Activated naive CD4-positive, alpha-beta T cell treated with anti-CD3 and anti-CD28 coated beads for 36 hours (primary cell): ENCODE measurements at regions not wholly inside any gene's neighbourhood (a gene's known extent, or its start where the extent isn't known, plus 50 kb on each side); places are given as distances from the start of the nearest gene placed in this dataset.
A peak's percentile ranks its signal among the peaks of the same experiment; 100 is the strongest.
"Not testable (repeated sequence)": the region's sequence is repeated elsewhere in the genome, so short reads cannot be mapped to it uniquely, and the experiment has no call there.

Experiments
- CTCF ChIA-PET: fragments of 350-600 bp; sonication (Branson Sonifier 250); formaldehyde crosslinking; loops from one replicate; lab custom pipeline; 2021; ENCODE audit warnings: antibody characterized with exemption; lab: Charles Lee
- DNase-seq: peaks from one replicate; pipeline ENCODE4 v3.0.0-alpha.2; 2020
- H3K27ac Mint-ChIP-seq: one replicate; pipeline ENCODE4 v1.8.0; 2021; ENCODE audit warnings: mild to moderate bottlenecking, mixed read lengths
- H3K27me3 Mint-ChIP-seq: one replicate; pipeline ENCODE4 v1.8.0; 2021; ENCODE audit warnings: low read depth, mixed read lengths
- H3K36me3 Mint-ChIP-seq: one replicate; pipeline ENCODE4 v1.8.0; 2021; ENCODE audit warnings: low read depth, mixed read lengths
- H3K4me1 Mint-ChIP-seq: one replicate; pipeline ENCODE4 v1.8.0; 2021; ENCODE audit warnings: low read depth, mixed read lengths
- H3K4me3 Mint-ChIP-seq: one replicate; pipeline ENCODE4 v1.8.0; 2021; ENCODE audit warnings: mild to moderate bottlenecking, moderate library complexity, mixed read lengths
- H3K9me3 Mint-ChIP-seq: one replicate; pipeline ENCODE4 v1.8.0; 2021; ENCODE audit warnings: mixed read lengths
- intact Hi-C: fragments of 100-400 bp; cut with micrococcal nuclease; formaldehyde crosslinking; loops from one replicate; pipeline ENCODE4 v1.15.1; 2023

GRCh38 chr10:3563298-3563697 lies 221.7 kb downstream of the KLF6 start:
- intact Hi-C loops: no loop called here
- CTCF ChIA-PET: no interaction called here
- Mint-ChIP-seq H3K4me1 (peaks cover 11% of the 10 kb centered on the region), H3K27ac (no peak overlapping the region), H3K27me3 (no peaks in the 10 kb centered on the region), H3K9me3 (peaks cover 9% of the 10 kb centered on the region), H3K4me3 (no peak overlapping the region), H3K36me3 (no peaks in the 10 kb centered on the region)
- peak; percentile 49 for DNase-seq

GRCh38 chr10:3560628-3561027 lies 224.4 kb downstream of the KLF6 start:
- intact Hi-C loops, CTCF ChIA-PET, DNase-seq, H3K27ac Mint-ChIP-seq, H3K9me3 Mint-ChIP-seq, H3K27me3 Mint-ChIP-seq, H3K36me3 Mint-ChIP-seq, H3K4me1 Mint-ChIP-seq, H3K4me3 Mint-ChIP-seq: not testable (repeated sequence)

- CTCF ChIA-PET: no interaction called here
- H3K27me3 Mint-ChIP-seq: no peaks in the 10 kb centered on the region
- H3K4me3 Mint-ChIP-seq: no peak overlapping the region
- H3K36me3 Mint-ChIP-seq: no peaks in the 10 kb centered on the region
- H3K9me3 Mint-ChIP-seq: no peaks in the 10 kb centered on the region
- intact Hi-C loops: no loop called here
- DNase-seq: no peak
- H3K4me1 Mint-ChIP-seq: peaks cover 3% of the 10 kb centered on the region
- no peak overlapping the region for H3K27ac Mint-ChIP-seq
Observed at GRCh38 chr10:3559527-3559926, 225.5 kb downstream of the KLF6 start.

- Mint-ChIP-seq H3K36me3 (no peaks in the 10 kb centered on the region), H3K9me3 (no peaks in the 10 kb centered on the region), H3K27ac (no peak overlapping the region), H3K4me3 (no peak overlapping the region), H3K4me1 (peaks cover 8% of the 10 kb centered on the region), H3K27me3 (no peaks in the 10 kb centered on the region)
- CTCF ChIA-PET: no interaction called here
- intact Hi-C loops: no loop called here
- DNase-seq: no peak
Observed at GRCh38 chr10:3559011-3559410, 226.0 kb downstream of the KLF6 start.

GRCh38 chr10:3556191-3557017 lies 228.6 kb downstream of the KLF6 start:
- intact Hi-C loops, H3K4me1 Mint-ChIP-seq, CTCF ChIA-PET, H3K27ac Mint-ChIP-seq, H3K36me3 Mint-ChIP-seq, DNase-seq, H3K9me3 Mint-ChIP-seq, H3K27me3 Mint-ChIP-seq: not testable (repeated sequence)
- peak overlapping the region; percentile 32 for H3K4me3 Mint-ChIP-seq

- peak overlapping the region; percentile 47 for H3K4me3 Mint-ChIP-seq
- H3K27me3 Mint-ChIP-seq: no peaks in the 10 kb centered on the region
- H3K9me3 Mint-ChIP-seq: no peaks in the 10 kb centered on the region
- H3K4me1 Mint-ChIP-seq: peaks cover 9% of the 10 kb centered on the region
- H3K36me3 Mint-ChIP-seq: no peaks in the 10 kb centered on the region
- intact Hi-C loops: no loop called here
- peak; percentile 19 for DNase-seq
- no peak overlapping the region for H3K27ac Mint-ChIP-seq
- CTCF ChIA-PET: interaction anchor here (0.9 kb wide), 1 partner anchor 69 kb away, joined by 3 read pairs; no protein-coding TSS in a partner anchor
Observed at GRCh38 chr10:3554121-3554522, 230.9 kb downstream of the KLF6 start.

- Mint-ChIP-seq H3K36me3 (no peaks in the 10 kb centered on the region), H3K4me3 (no peak overlapping the region), H3K9me3 (peaks cover 4% of the 10 kb centered on the region), H3K4me1 (peaks cover 9% of the 10 kb centered on the region), H3K27me3 (no peaks in the 10 kb centered on the region), H3K27ac (no peak overlapping the region)
- CTCF ChIA-PET: no interaction called here
- DNase-seq: no peak
- intact Hi-C loops: no loop called here
Observed at GRCh38 chr10:3552281-3552680, 232.7 kb downstream of the KLF6 start.

GRCh38 chr10:3551761-3552160 lies 233.2 kb downstream of the KLF6 start:
- H3K27me3 Mint-ChIP-seq: no peaks in the 10 kb centered on the region
- H3K36me3 Mint-ChIP-seq: no peaks in the 10 kb centered on the region
- no peak overlapping the region for H3K27ac Mint-ChIP-seq
- intact Hi-C loops: no loop called here
- H3K9me3 Mint-ChIP-seq: peaks cover 5% of the 10 kb centered on the region
- peaks cover 9% of the 10 kb centered on the region for H3K4me1 Mint-ChIP-seq
- DNase-seq: no peak
- no peak overlapping the region for H3K4me3 Mint-ChIP-seq
- CTCF ChIA-PET: no interaction called here

- H3K27ac Mint-ChIP-seq: no peak overlapping the region
- H3K4me1 Mint-ChIP-seq: peaks cover 2% of the 10 kb centered on the region
- CTCF ChIA-PET: no interaction called here
Observed at GRCh38 chr10:3549118-3549517, 235.9 kb downstream of the KLF6 start.

GRCh38 chr10:3548702-3549101 lies 236.3 kb downstream of the KLF6 start:
- H3K27me3 Mint-ChIP-seq: no peaks in the 10 kb centered on the region
- H3K27ac Mint-ChIP-seq: no peak overlapping the region
- DNase-seq: no peak
- intact Hi-C loops: no loop called here
- no peaks in the 10 kb centered on the region for H3K36me3 Mint-ChIP-seq
- no peak overlapping the region for H3K4me3 Mint-ChIP-seq
- peaks cover 7% of the 10 kb centered on the region for H3K9me3 Mint-ChIP-seq
- CTCF ChIA-PET: no interaction called here
- no peaks in the 10 kb centered on the region for H3K4me1 Mint-ChIP-seq

More at GRCh38 chr10:3549118-3549517, 235.9 kb downstream of the KLF6 start:
- DNase-seq: no peak
- Mint-ChIP-seq H3K9me3 (peaks cover 7% of the 10 kb centered on the region), H3K4me3 (no peak overlapping the region), H3K27me3 (no peaks in the 10 kb centered on the region), H3K36me3 (no peaks in the 10 kb centered on the region)
- intact Hi-C loops: no loop called here

- no peak overlapping the region for H3K27ac Mint-ChIP-seq
- H3K4me3 Mint-ChIP-seq: no peak overlapping the region
- no peaks in the 10 kb centered on the region for H3K27me3 Mint-ChIP-seq
- H3K4me1 Mint-ChIP-seq: no peaks in the 10 kb centered on the region
- DNase-seq: no peak
- no peaks in the 10 kb centered on the region for H3K36me3 Mint-ChIP-seq
- H3K9me3 Mint-ChIP-seq: peaks cover 7% of the 10 kb centered on the region
- intact Hi-C loops: no loop called here
- CTCF ChIA-PET: no interaction called here
Observed at GRCh38 chr10:3548076-3548475, 236.9 kb downstream of the KLF6 start.

- CTCF ChIA-PET: no interaction called here
- H3K27me3 Mint-ChIP-seq: no peaks in the 10 kb centered on the region
- intact Hi-C loops: no loop called here
- no peak for DNase-seq
- H3K36me3 Mint-ChIP-seq: no peaks in the 10 kb centered on the region
- no peak overlapping the region for H3K4me3 Mint-ChIP-seq
- peaks cover 7% of the 10 kb centered on the region for H3K9me3 Mint-ChIP-seq
- no peak overlapping the region for H3K27ac Mint-ChIP-seq
- no peaks in the 10 kb centered on the region for H3K4me1 Mint-ChIP-seq
Observed at GRCh38 chr10:3544561-3544960, 240.4 kb downstream of the KLF6 start.

GRCh38 chr10:3542185-3542611 lies 242.8 kb downstream of the KLF6 start:
- Mint-ChIP-seq H3K36me3 (no peaks in the 10 kb centered on the region), H3K4me3 (no peak overlapping the region), H3K9me3 (peaks cover 3% of the 10 kb centered on the region), H3K27me3 (no peaks in the 10 kb centered on the region), H3K4me1 (peaks cover 3% of the 10 kb centered on the region), H3K27ac (no peak overlapping the region)
- CTCF ChIA-PET: no interaction called here
- DNase-seq: no peak
- intact Hi-C loops: no loop called here
